HG03378 (cell line): ENCODE measurements at regions not wholly inside any gene's neighbourhood (a gene's known extent, or its start where the extent isn't known, plus 50 kb on each side); places are given as distances from the start of the nearest gene placed in this dataset.

Experiments used
- ATAC-seq: cut with Tn5 transposase; IDR thresholded peaks from one replicate; pipeline ENCODE4 v1.9.1; 2021; ENCODE audit warnings: mild to moderate bottlenecking, moderate library complexity; ENCODE audit not compliant: unreplicated experiment

DNA sequence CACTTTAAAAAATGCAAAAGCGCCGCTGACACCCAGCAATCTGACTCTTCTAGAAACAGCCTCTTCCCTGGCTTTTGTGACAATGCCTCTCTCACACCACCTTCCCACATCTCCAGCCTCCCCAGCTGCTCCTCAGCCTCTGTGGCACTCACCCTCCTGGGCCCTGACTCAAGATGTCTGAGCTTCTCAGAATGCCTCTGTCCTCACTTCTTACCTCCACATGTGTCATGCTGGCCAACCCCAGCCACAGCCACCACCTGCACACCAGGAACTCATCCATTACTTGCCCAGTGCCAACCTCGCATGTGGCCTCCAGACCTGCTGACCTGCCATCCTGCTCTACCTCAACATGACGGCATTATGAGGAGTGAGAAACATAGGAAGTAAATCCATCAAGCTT lies 249.8 kb upstream of the RAB6C start:
- no peak for ATAC-seq

GRCh38 chr2:129730979-129731378 lies 248.5 kb upstream of the RAB6C start:
- no peak for ATAC-seq

- no peak for ATAC-seq
Measured at GRCh38 chr2:129731907-129732629, 247.4 kb upstream of the RAB6C start.

GRCh38 chr2:129732630-129733026 lies 246.8 kb upstream of the RAB6C start:
- ATAC-seq, result no peak

DNA sequence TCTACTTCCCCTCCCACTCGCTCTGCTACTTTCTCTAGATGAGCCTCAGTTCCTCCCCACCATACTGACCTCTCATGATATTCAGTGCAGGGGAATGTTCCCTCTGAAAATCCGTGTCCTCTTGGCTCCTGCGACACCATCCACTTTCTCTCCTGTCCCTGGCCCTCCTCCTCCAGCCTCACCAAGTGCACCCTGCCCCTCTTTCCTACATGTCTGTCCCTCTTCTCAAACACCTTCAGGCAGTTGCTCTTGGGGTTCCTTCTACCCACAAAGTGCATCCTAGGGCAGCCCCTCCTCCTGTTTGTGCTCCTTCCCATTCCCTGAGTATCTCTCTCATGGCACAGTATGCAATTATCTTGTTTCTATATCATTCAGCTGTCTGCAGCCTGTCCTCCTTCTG lies 246.4 kb upstream of the RAB6C start:
- no peak for ATAC-seq

GRCh38 chr2:129733579-129733978 lies 245.9 kb upstream of the RAB6C start:
- ATAC-seq, result no peak

DNA sequence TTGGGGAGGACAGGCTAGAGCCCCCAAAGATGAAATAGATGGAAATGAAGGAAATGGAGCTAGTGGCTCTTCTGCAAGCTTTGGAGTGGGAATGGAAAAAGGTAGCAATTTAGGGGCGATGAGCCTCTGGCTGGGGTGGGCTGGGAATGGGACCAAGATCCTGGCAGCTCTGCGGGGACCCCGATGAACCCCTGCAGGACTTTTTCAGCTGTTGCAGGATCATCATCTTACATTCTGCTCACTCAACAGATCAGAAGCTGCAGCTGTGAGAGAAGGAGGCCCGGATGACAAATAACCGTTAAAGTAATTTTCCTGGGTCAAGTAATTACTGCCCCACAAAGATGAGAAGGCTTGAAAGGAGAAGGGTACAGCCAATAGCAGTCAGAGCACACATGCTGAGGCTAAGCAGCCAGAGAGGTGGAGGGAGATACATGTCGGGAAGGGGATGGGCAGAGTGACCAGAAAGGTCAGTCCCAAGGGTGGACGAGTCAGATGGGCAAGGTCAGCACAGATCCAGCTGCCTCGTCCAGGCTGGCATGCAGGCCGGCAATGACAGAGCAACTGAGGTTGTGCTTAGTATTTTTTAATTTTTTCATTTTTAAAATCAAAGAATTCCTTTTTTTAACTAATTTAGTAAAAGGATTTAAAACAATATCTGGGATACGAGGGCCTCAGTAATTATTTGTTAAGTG lies 245.0 kb upstream of the RAB6C start:
- no peak for ATAC-seq

DNA sequence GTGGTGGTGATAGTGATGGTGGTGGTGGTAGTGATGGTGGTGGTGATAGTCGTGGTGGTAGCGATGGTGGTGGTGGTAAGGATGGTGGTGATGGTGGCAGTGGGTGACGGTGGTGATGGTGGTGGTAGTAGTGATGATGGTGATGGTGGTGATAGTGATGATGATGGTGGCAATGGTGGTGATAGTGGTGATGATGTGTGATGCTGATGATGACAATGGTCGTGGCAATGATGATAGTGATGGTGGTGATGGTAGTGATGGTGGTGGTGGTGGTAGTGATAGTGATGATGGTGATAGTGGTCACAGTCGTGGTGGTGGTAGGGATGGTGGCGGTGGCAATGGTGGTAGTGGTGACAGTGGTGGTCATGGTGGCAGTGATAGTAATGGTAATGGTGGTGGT lies 243.9 kb upstream of the RAB6C start:
- no peak for ATAC-seq

GRCh38 chr2:129737660-129738527 lies 241.6 kb upstream of the RAB6C start:
- no peak for ATAC-seq

DNA sequence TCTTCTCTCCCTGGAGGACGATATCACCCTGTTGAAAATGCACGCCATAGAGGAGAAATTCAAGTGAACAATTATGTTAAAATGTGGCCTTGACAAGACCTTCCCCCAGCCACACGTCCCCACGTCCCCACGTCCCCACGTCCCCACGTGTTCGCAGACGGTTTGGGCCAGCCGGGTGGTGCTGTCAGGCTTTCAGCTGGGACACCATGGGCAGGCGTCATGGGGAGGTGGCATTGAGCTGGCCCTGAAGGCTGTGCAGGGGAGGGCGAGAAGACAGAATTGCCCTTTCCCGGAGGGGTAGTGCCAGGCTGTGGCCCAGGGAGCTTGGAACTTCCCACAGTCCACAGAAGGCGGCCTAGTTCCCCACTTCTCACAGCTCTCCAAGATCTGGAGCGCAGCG lies 240.7 kb upstream of the RAB6C start:
- ATAC-seq, result no peak

DNA sequence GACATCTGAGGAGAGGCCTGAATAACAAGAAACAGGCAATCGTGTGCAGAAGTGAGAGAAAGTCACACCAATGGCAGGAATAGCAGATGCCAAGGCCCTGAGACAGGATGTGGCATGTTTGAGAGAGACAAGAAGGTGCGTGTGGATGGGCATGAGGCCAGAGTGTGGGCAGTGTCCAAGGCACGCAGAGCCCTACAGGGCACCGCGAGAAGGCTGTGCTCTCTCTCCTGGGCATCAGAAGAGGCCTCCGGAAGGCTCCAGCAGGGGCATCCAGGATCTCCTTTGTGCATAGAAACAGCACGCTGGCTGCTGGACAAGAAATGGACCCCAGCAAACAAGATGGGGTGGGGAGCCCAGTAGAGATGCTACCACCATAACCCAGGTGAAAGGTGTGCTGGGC lies 239.0 kb upstream of the RAB6C start:
- no peak for ATAC-seq

DNA sequence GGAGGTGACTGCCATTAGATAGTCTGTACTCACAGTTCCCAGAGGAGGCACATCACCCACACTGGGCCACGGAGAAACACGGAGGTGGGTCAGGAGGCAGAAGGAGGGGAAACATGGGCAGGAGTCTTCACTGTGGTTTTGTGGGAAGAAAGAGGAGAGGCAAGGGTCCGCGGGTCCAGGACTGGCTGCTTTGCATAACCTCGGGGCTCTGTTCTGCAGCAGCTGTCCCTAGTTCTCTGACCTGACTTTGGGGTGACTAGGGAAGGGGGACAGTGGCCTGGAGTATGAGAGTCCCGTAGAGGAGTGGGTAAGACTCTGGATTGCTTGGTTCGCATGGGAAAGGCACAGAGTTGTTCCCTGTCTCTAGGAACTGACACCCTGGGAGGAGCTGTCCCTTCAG lies 238.3 kb upstream of the RAB6C start:
- no peak for ATAC-seq

GRCh38 chr2:129741623-129742022 lies 237.8 kb upstream of the RAB6C start:
- no peak for ATAC-seq

DNA sequence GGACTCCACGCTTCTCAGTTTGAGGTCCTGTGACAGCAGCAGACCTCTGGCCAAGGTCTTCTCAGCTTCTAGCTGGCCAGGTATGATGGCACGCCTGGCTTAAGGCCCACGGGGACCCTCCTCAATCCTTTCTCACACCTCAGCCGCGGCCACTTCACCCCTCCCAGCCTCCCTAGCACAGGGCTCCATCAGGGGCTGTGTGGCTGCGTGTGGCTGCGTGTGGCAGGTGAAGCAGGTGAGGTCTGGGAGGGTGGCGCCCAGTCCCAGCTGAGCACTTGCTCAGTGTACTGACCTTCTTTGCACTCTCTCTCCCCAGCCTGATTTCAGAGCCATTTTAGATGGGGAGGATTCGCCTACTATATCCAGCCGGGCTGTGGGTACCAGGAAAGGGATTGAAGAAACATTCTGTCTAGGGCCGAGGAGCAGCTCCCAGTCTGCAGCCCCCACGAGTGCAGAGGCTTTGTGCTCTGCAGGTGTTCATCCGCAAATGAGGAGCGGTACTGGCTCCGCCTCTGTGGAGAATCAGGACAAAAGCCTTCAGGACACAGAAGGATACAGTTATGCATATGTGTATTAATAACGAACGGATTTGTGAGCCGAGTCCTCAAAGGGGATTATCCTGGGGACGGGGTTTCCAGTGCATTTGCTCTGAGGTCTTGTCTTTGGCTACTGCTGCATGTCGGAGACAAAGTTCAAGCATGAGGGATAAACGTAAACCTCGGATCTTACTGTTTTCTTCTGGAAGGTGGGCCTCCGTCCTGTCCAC lies 236.9 kb upstream of the RAB6C start:
- no peak for ATAC-seq

- no peak for ATAC-seq
Measured at GRCh38 chr2:129744141-129744540, 235.3 kb upstream of the RAB6C start.

GRCh38 chr2:129744649-129745048 lies 234.8 kb upstream of the RAB6C start:
- ATAC-seq, result no peak

DNA sequence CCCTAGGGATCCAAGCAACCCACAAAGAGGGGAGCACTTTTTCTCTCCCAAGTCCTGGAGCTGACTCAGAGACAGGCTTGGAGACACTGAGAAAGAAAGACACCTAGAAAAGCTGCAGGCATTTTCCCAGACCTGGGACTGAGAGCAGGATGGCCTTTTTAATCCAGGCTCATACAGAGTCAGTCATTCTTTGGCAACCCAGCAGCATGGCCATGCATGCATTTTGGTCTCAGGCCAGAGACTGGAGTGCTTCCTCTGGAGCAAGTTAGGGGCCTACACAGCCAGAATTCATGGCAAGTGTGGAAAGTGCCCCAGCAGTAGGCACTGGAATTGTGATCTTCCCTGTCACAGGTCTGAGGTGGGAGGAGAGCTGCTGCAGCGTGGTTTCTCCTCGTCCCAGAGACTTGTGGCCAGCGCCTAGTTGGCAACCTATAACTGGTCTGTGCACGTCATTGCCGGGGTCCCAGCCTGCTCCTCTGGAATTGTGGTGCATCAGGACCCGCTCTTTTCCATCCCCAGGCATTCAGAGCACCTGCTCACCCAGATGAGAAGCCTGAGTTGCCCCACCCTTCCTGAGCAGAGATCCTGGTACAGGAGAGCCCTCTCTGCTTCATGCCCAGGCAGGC lies 231.9 kb upstream of the RAB6C start:
- ATAC-seq, result no peak

DNA sequence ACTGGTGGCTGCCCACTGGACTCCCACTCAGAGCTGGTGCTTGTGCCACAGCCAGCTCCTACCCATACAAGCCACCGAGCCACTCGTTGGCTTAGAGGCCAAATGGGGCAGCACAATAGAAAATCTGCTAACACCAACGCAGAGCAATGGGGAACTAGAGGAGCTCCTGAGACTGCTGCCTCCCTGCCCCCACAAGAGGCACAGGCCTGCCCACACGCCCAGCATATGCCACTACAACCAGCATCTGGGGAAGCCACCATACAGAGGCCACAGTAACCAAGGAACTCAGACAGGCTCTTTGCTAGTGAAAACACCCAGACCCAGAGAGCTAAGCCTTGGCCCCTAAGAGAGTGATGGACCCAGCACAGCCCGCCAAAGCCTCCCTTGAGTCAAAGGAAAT lies 231.2 kb upstream of the RAB6C start:
- no peak for ATAC-seq

DNA sequence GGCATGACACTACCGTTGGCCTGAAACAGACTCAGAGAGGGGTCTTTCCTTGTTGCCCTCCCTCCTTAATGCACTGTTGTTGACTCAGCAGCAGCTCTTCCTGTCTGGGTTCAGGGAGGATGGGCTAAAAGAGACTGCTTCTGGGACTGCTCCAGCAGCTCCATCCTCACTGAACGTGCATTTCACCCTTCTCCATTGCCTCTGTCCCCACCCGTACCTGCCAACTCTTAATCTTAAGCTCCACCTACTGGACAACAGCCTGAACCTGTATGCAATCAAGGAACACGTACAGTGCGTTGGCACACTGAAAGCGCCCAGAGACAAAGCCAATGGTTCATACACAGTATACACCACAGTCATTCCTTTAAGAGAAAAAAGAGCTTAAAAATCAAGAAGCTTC lies 230.8 kb upstream of the RAB6C start:
- ATAC-seq, result no peak

GRCh38 chr2:129751409-129751808 lies 228.1 kb upstream of the RAB6C start:
- no peak for ATAC-seq

DNA sequence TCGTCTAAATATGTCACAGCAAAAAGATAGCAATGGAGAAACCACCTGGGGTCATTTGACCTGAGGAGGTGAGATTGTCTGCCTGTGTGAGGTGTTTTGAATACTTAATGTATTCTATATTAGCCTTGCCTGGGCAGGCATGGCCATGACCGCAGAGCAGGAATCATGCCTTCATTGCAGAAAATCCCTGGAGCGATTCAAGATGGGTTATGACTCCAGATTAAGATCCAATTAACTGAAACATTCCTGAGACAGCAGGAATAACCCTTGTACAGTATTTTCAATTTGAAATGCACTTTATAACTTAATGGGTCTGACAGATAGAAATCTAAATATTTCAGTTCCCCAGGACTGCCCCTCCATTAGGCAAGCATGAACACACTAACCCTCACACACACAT lies 227.3 kb upstream of the RAB6C start:
- ATAC-seq, result no peak
